ENCODE measurements at regions not wholly inside any gene's neighbourhood (a gene's known extent, or its start where the extent isn't known, plus 50 kb on each side); places are given as distances from the start of the nearest gene placed in this dataset.

DNA sequence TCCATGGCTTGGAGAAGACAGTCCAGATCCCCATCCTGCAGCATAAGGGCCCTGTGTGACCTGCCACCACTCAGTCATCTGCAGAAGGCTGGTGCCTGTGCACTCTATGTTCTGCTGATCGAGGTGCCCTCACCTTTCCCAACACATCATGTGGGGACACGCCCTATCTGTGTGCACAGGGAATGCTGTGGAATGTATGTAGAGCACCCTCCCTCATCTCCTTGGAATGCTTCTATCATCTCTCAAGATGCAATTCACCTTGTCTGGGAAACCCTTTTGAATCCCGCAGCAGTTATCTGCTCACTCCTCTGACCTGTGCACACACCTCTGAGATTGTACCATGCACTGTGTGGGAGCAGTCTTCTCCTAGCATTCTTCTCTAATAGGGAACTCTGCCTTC, 207.2 kb upstream of the SSTR4 start (continued):
- TF ChIP-seq SMAD9 (CRISPR knock-in tag; IDR thresholded peaks at IDR 0.05) (no peak), KLF9 (CRISPR knock-in tag; IDR thresholded peaks at IDR 0.05; ENCODE audit: low read depth) (no peak), TRIM24 (CRISPR knock-in tag; IDR thresholded peaks at IDR 0.05) (no peak), ZNF781 (CRISPR knock-in tag; IDR thresholded peaks at IDR 0.05; ENCODE audit: borderline replicate concordance, not compliant biosample characterization) (no peak)
- TF ChIP-seq, protein P1, sequence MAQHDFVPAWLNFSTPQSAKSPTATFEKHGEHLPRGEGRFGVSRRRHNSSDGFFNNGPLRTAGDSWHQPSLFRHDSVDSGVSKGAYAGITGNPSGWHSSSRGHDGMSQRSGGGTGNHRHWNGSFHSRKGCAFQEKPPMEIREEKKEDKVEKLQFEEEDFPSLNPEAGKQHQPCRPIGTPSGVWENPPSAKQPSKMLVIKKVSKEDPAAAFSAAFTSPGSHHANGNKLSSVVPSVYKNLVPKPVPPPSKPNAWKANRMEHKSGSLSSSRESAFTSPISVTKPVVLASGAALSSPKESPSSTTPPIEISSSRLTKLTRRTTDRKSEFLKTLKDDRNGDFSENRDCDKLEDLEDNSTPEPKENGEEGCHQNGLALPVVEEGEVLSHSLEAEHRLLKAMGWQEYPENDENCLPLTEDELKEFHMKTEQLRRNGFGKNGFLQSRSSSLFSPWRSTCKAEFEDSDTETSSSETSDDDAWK (CRISPR knock-in tag; IDR thresholded peaks at IDR 0.05), result no peak
- TF ChIP-seq, protein P2, sequence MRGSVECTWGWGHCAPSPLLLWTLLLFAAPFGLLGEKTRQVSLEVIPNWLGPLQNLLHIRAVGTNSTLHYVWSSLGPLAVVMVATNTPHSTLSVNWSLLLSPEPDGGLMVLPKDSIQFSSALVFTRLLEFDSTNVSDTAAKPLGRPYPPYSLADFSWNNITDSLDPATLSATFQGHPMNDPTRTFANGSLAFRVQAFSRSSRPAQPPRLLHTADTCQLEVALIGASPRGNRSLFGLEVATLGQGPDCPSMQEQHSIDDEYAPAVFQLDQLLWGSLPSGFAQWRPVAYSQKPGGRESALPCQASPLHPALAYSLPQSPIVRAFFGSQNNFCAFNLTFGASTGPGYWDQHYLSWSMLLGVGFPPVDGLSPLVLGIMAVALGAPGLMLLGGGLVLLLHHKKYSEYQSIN (CRISPR knock-in tag; IDR thresholded peaks at IDR 0.05; ENCODE audit: borderline replicate concordance), result no peak

DNA sequence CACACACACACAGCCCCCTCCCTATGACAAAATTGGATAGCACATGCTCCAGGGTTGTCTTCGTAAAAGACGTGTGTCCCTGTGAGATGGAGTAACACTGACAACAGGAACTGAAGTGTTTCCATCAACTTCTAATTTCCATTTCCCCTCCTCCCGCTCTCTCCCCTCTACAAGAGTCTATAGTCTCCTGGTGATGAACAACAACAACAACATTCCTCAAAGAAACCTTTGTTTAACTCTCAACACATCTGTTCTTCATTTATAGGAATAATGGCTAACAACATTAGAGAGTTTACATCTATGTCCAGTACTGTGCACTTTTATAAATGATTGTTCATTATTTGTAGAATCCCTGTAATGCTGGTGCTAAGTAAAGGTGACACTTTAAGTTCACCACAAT, 205.8 kb upstream of the SSTR4 start:
- FAIRE-seq, result no peak
- Histone ChIP-seq H3K9ac (ENCODE audit: insufficient read depth, low read depth, low read length) (no peak overlapping the region), H3K27me3 (ENCODE audit: control insufficient read depth in 1 of 2, insufficient read depth in 2 of 2, low read length in 2 of 2) (no peaks in the 10 kb centered on the region; a peak in 1 of 5 replicates), H3K79me2 (ENCODE audit: insufficient read depth, low read length) (no peaks in the 10 kb centered on the region), H3K36me3 (replicated peaks in 1 of 2; ENCODE audit: control insufficient read depth in 1 of 2, insufficient read depth in 2 of 2, low read length in 2 of 2) (no peaks in the 10 kb centered on the region), H4K20me1 (ENCODE audit: insufficient read depth, low read length) (no peaks in the 10 kb centered on the region), H3K4me1 (ENCODE audit: insufficient read depth, low read length) (no peaks in the 10 kb centered on the region), H3K4me3 (replicated peaks in 1 of 3; ENCODE audit: insufficient read depth in 1 of 3, low read depth in 2 of 3, low read length in 3 of 3) (no peak overlapping the region), H3K9me3 (ENCODE audit: low read length) (no peaks in the 10 kb centered on the region), H3K27ac (ENCODE audit: extremely low read length, insufficient read depth, low read length) (no peak overlapping the region), H3K4me2 (ENCODE audit: low read depth, low read length) (no peak overlapping the region), H2AFZ (ENCODE audit: low read length) (no peak overlapping the region)
- in situ Hi-C loops (cut with HindIII; ENCODE audit: extremely low pct_ligation_motif_present, low pct_unique_long_range_greater_than_20kb) (no loop called here), intact Hi-C loops (cut with micrococcal nuclease; ENCODE audit: unreplicated experiment) (no loop called here)
- ChIA-PET POLR2A (no interaction called here), CTCF (ENCODE audit: low intra/inter-chr PET ratio, low total read pairs) (no interaction called here)
- 0% methylated on average over 3 of the region's 3 CpGs for WGBS (ENCODE audit: low lambda C conversion rate)
- no TSS peak for BruUV-seq (replicated peaks)
- ATAC-seq, result no peak
- DNase-seq (ENCODE audit: low spot score), result no peak
- no peak for TF ChIP-seq THAP11 (CRISPR knock-in tag; IDR thresholded peaks at IDR 0.05)
- TF ChIP-seq, protein P3, sequence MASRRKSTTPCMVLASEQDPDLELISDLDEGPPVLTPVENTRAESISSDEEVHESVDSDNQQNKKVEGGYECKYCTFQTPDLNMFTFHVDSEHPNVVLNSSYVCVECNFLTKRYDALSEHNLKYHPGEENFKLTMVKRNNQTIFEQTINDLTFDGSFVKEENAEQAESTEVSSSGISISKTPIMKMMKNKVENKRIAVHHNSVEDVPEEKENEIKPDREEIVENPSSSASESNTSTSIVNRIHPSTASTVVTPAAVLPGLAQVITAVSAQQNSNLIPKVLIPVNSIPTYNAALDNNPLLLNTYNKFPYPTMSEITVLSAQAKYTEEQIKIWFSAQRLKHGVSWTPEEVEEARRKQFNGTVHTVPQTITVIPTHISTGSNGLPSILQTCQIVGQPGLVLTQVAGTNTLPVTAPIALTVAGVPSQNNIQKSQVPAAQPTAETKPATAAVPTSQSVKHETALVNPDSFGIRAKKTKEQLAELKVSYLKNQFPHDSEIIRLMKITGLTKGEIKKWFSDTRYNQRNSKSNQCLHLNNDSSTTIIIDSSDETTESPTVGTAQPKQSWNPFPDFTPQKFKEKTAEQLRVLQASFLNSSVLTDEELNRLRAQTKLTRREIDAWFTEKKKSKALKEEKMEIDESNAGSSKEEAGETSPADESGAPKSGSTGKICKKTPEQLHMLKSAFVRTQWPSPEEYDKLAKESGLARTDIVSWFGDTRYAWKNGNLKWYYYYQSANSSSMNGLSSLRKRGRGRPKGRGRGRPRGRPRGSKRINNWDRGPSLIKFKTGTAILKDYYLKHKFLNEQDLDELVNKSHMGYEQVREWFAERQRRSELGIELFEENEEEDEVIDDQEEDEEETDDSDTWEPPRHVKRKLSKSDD (CRISPR knock-in tag; IDR thresholded peaks at IDR 0.05; ENCODE audit: low read depth), result no peak
- TF ChIP-seq, protein P4, sequence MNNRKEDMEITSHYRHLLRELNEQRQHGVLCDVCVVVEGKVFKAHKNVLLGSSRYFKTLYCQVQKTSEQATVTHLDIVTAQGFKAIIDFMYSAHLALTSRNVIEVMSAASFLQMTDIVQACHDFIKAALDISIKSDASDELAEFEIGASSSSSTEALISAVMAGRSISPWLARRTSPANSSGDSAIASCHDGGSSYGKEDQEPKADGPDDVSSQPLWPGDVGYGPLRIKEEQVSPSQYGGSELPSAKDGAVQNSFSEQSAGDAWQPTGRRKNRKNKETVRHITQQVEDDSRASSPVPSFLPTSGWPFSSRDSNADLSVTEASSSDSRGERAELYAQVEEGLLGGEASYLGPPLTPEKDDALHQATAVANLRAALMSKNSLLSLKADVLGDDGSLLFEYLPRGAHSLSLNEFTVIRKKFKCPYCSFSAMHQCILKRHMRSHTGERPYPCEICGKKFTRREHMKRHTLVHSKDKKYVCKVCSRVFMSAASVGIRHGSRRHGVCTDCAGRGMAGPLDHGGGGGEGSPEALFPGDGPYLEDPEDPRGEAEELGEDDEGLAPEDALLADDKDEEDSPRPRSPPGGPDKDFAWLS (CRISPR knock-in tag; IDR thresholded peaks at IDR 0.05; ENCODE audit: borderline replicate concordance), result no peak
- TF ChIP-seq NKX3-1 (CRISPR knock-in tag; IDR thresholded peaks at IDR 0.05), result no peak
- TF ChIP-seq, protein P5, sequence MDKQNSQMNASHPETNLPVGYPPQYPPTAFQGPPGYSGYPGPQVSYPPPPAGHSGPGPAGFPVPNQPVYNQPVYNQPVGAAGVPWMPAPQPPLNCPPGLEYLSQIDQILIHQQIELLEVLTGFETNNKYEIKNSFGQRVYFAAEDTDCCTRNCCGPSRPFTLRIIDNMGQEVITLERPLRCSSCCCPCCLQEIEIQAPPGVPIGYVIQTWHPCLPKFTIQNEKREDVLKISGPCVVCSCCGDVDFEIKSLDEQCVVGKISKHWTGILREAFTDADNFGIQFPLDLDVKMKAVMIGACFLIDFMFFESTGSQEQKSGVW (CRISPR knock-in tag; IDR thresholded peaks at IDR 0.05; ENCODE audit: borderline replicate concordance), result no peak
- TF ChIP-seq MAFF (IDR thresholded peaks at IDR 0.05; ENCODE audit: low read depth, low read length), result no peak

Measured in HepG2 (cell line).